Lung (tissue), 11 donors: ENCODE measurements at regions not wholly inside any gene's neighbourhood (a gene's known extent, or its start where the extent isn't known, plus 50 kb on each side); places are given as distances from the start of the nearest gene placed in this dataset.
"Not testable (repeated sequence)": the region's sequence is repeated elsewhere in the genome, so short reads cannot be mapped to it uniquely, and the experiment has no call there.

Source experiments
- ATAC-seq: fragments of 200-7000 bp; cut with Tn5 transposase; one replicate; pipeline ENCODE4 v1.9.1; 2020; ENCODE audit warnings: moderate number of reproducible peaks; ENCODE audit not compliant: insufficient read depth, low FRiP score
- DNase-seq, 3 donors: peaks; one replicate each; pipeline ENCODE4 v3.0.0-alpha.2; 2013 to 2017
- H3K27ac ChIP-seq, 2 donors: one replicate each; pipeline ENCODE4 v1.5.1; 2013; ENCODE audit warnings: mild to moderate bottlenecking in 2 of 2, moderate library complexity in 2 of 2, control low read depth in 1 of 2, inconsistent platforms in 1 of 2, low read depth in 1 of 2, low read length in 1 of 2
- H3K27me3 ChIP-seq, 3 donors: one replicate each; pipeline ENCODE4 v1.5.1; 2013; ENCODE audit warnings: low read length in 2 of 3; ENCODE audit not compliant: control insufficient read depth in 3 of 3, insufficient read depth in 3 of 3
- H3K36me3 ChIP-seq, 4 donors: one replicate each; pipeline ENCODE4 v1.5.1; 2013; ENCODE audit warnings: low read length in 4 of 4, mild to moderate bottlenecking in 1 of 4, moderate library complexity in 1 of 4; ENCODE audit not compliant: control insufficient read depth in 4 of 4, insufficient read depth in 4 of 4
- H3K4me1 ChIP-seq, 5 donors: one replicate each; pipeline ENCODE4 v1.5.1; 2013; ENCODE audit warnings: low read length in 5 of 5, mild to moderate bottlenecking in 2 of 5, moderate library complexity in 1 of 5; ENCODE audit not compliant: control insufficient read depth in 5 of 5, insufficient read depth in 5 of 5
- H3K4me3 ChIP-seq: one replicate; pipeline ENCODE4 v1.5.1; 2013; ENCODE audit warnings: mild to moderate bottlenecking, control low read depth, moderate library complexity
- H3K9ac ChIP-seq, 2 donors: one replicate each; pipeline ENCODE4 v1.5.1; 2013; ENCODE audit warnings: low read length in 2 of 2, control low read depth in 1 of 2; ENCODE audit not compliant: insufficient read depth in 1 of 2
- H3K9me3 ChIP-seq, 4 donors: one replicate each; pipeline ENCODE4 v1.5.1; 2013; ENCODE audit warnings: low read length in 3 of 4, mild to moderate bottlenecking in 1 of 4, moderate library complexity in 1 of 4; ENCODE audit not compliant: control insufficient read depth in 4 of 4, insufficient read depth in 3 of 4
- CTCF ChIP-seq: IDR thresholded peaks from 2 replicates; pipeline ENCODE4 v1.5.1; 2012; ENCODE audit warnings: mild to moderate bottlenecking; ENCODE audit errors: control extremely low read depth, extremely low read depth
- WGBS, 2 donors: extraction: QIAGEN DNeasy Blood & Tissue Kit; methylation state at CpG; one replicate each; pipeline ENCODE4 v1.1.7; 2013; 5-methylcytosine and 5-hydroxymethylcytosine counted together
- donor health status: control.
- donor health status: control.
- donor health status: Bipolar disorder and iron deficiency.
- donor health status: healthy.
- donor health status: DM: yes; HTN: yes; CAD: no.

GRCh38 chr1:192907545-192908243 lies 98.9 kb downstream of the RGS2 start:
- 81 to 87% methylated on average over 2 of the region's 2 CpGs for WGBS, 2 donors
- Histone ChIP-seq H3K9ac (no peak overlapping the region), H3K4me1 (peaks cover 0 to 7% (median 0%) of the 10 kb centered on the region in 5 donors), H3K27me3 (no peaks in the 10 kb centered on the region), H3K27ac (no peak overlapping the region), H3K36me3 (no peaks in the 10 kb centered on the region), H3K4me3 (no peak overlapping the region), H3K9me3 (no peaks in the 10 kb centered on the region)
- no peak for ATAC-seq
- no peak for DNase-seq
- TF ChIP-seq CTCF, result no peak

DNA sequence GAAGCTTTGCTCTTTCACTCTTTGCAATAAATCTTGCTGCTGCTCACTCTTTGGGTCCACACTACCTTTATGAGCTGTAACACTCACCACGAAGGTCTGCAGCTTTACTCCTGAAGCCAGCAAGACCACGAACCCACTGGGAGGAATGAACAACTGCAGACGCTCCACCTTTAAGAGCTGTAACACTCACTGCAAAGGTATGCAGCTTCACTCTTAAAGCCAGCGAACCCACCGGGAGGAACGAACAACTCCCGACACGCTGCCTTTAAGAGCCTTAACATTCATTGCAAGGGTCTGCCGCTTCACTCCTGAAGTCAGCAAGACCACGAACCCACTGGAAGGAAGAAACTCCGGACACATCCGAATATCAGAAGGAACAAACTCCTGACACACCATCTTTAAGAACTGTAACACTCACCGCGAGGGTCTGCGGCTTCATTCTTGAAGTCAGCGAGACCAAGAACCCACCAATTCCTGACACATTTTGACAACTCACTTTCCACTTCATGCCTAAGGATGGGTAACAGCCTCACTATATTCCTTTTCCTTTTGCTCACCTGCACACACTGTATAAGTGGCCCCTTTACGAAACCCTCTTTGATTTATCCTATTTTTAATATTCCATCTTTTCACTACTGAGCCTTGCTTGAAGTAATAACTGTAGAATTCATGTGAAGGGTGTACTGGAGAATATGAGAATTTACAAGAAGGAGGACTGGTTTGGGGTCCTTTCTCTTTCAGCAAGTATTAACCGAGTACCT lies 103.2 kb downstream of the RGS2 start:
- H3K4me1 ChIP-seq, H3K9ac ChIP-seq, H3K4me3 ChIP-seq, H3K27ac ChIP-seq, H3K36me3 ChIP-seq, ATAC-seq, H3K27me3 ChIP-seq, DNase-seq, H3K9me3 ChIP-seq: not testable (repeated sequence)
- WGBS, 2 donors, result 94 to 97% methylated on average over 18 of the region's 18 CpGs

DNA sequence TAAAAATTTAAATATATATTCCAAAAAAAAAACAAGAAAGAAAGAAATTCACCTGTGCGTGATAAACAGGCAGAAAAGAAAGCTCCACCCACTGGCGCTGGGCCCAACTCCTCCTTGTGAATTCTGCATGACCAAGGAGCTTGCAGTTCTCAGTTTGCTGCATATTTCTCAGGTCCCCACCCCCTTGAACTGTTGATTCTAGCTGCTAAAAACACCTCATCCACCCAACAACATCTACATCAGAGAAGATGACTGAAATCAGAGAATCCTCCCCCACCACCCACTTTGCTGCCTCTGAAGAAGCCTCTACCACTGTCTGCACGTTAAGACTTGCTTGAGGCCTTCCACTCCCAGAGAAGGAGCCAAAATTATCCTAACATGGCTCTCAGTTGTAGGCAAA lies 104.8 kb downstream of the RGS2 start:
- TF ChIP-seq CTCF, result no peak

GRCh38 chr1:192914092-192914491 lies 105.3 kb downstream of the RGS2 start:
- DNase-seq, result no peak

More for the DNA sequence above, 104.8 kb downstream of the RGS2 start:
- Histone ChIP-seq H3K4me3 (no peak overlapping the region), H3K9me3 (no peaks in the 10 kb centered on the region), H3K36me3 (no peaks in the 10 kb centered on the region), H3K27ac (no peak overlapping the region), H3K9ac (no peak overlapping the region), H3K4me1 (peaks cover 0 to 2% (median 0%) of the 10 kb centered on the region in 5 donors), H3K27me3 (no peaks in the 10 kb centered on the region)
- 65 to 85% methylated on average over 3 of the region's 3 CpGs for WGBS, 2 donors
- peak in 1 of 3 donors; percentile 8 for DNase-seq
- no peak for ATAC-seq

More at GRCh38 chr1:192914092-192914491, 105.3 kb downstream of the RGS2 start:
- ATAC-seq, result no peak
- H3K4me1 ChIP-seq, result peaks cover 0 to 2% (median 0%) of the 10 kb centered on the region in 5 donors
- TF ChIP-seq CTCF, result no peak
- no peaks in the 10 kb centered on the region for H3K27me3 ChIP-seq
- no peak overlapping the region for H3K27ac ChIP-seq
- H3K9me3 ChIP-seq, result no peaks in the 10 kb centered on the region
- 70 to 76% methylated on average over 1 of the region's 1 CpG for WGBS, 2 donors
- no peak overlapping the region for H3K4me3 ChIP-seq
- H3K36me3 ChIP-seq, result no peaks in the 10 kb centered on the region
- no peak overlapping the region for H3K9ac ChIP-seq
